ENCODE measurements at regions not wholly inside any gene's neighbourhood (a gene's known extent, or its start where the extent isn't known, plus 50 kb on each side); places are given as distances from the start of the nearest gene placed in this dataset.

DNA sequence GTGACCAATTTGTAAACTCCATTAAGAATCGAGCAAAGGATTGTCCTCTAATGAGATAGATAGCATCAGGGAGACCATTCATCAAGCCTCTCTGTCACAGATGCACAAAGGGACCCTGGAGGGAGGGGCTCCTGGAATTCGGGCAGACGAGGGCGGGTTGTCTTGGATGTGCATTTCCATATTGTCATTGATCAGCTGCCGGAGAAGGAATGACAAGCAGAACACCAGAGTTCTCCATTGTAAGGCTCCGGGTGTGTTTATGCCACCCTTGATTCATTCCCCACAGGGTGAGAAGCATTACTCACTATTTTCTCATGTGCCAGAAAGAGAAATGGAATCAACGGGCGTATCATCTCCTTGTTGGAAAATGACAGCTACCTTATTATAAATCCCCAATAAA is 167.5 kb downstream of the EBLN2 start:
- Histone ChIP-seq H3K4me3 (ENCODE audit: low read depth, low read length, poor library complexity, severe bottlenecking) (no peak overlapping the region), H3K27ac (ENCODE audit: low read depth, low read length, poor library complexity, severe bottlenecking) (no peak overlapping the region), H3F3A (ENCODE audit: insufficient read depth, low read length) (no peaks in the 10 kb centered on the region), H3K4me2 (ENCODE audit: low read length) (no peak overlapping the region), H4K20me1 (ENCODE audit: insufficient read depth, low read length) (no peaks in the 10 kb centered on the region), H3K36me3 (ENCODE audit: insufficient read depth, low read length) (no peaks in the 10 kb centered on the region), H3K79me2 (ENCODE audit: insufficient read depth, low read length) (no peaks in the 10 kb centered on the region), H3K4me1 (ENCODE audit: insufficient read depth, low read length, severe bottlenecking) (no peaks in the 10 kb centered on the region), H3K27me3 (ENCODE audit: insufficient read depth, low read length) (0 out of 2 replicates have a peak, but pooled peaks cover 3% of the 10 kb centered on the region), H3K9ac (ENCODE audit: low read length) (no peak overlapping the region), H3K9me3 (ENCODE audit: low read length) (no peaks in the 10 kb centered on the region), H2AFZ (ENCODE audit: low read length) (no peak overlapping the region), H3K9me2 (ENCODE audit: low read depth, low read length) (no peaks in the 10 kb centered on the region)
- TF ChIP-seq, protein P1, sequence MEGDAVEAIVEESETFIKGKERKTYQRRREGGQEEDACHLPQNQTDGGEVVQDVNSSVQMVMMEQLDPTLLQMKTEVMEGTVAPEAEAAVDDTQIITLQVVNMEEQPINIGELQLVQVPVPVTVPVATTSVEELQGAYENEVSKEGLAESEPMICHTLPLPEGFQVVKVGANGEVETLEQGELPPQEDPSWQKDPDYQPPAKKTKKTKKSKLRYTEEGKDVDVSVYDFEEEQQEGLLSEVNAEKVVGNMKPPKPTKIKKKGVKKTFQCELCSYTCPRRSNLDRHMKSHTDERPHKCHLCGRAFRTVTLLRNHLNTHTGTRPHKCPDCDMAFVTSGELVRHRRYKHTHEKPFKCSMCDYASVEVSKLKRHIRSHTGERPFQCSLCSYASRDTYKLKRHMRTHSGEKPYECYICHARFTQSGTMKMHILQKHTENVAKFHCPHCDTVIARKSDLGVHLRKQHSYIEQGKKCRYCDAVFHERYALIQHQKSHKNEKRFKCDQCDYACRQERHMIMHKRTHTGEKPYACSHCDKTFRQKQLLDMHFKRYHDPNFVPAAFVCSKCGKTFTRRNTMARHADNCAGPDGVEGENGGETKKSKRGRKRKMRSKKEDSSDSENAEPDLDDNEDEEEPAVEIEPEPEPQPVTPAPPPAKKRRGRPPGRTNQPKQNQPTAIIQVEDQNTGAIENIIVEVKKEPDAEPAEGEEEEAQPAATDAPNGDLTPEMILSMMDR (IDR thresholded peaks at IDR 0.05; ENCODE audit: low read length), result no peak
- TF ChIP-seq EZH2 (IDR thresholded peaks at IDR 0.05; ENCODE audit: borderline replicate concordance, low read length), result no peak

DNA sequence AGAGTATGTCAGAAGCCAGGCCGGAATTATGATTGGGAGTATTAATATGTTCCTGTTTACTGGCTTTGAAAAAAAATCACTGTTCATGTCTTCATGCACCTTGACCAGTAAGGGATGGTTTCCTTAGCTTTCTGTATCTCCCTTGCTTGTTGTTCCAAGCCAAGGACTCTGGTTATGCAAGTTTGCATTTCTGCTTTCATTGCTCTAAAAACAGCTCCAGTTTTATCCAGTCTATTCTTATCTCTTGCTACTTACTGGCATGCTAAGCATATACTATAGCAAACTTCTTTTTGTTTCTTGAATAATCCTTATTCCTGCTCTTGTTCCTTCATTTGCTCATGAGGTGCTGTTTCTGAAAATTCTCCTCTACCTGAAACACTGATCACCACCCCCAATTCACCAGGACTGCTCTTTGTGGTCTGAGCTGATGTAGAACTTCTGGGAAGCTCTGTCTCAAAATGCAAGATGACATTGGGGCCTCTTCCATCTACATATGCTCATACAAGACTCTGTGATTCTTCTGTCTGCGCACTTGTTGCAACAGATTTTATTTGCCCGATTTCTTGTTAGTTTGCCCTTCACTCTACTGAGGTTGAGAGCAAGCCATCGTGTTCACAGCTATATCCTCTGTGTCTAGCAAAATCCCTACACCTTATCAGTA is 173.0 kb downstream of the EBLN2 start:
- no peak overlapping the region for H3K27ac ChIP-seq (ENCODE audit: low read depth, low read length, poor library complexity, severe bottlenecking)
- no peaks in the 10 kb centered on the region for H3K9me3 ChIP-seq (ENCODE audit: low read length)
- H3F3A ChIP-seq (ENCODE audit: insufficient read depth, low read length), result no peaks in the 10 kb centered on the region
- H2AFZ ChIP-seq (ENCODE audit: low read length), result no peak overlapping the region
- H3K9ac ChIP-seq (ENCODE audit: low read length), result no peak overlapping the region
- H3K4me2 ChIP-seq (ENCODE audit: low read length), result no peak overlapping the region
- H3K27me3 ChIP-seq (ENCODE audit: insufficient read depth, low read length), result no peaks in the 10 kb centered on the region
- H4K20me1 ChIP-seq (ENCODE audit: insufficient read depth, low read length), result no peaks in the 10 kb centered on the region
- H3K36me3 ChIP-seq (ENCODE audit: insufficient read depth, low read length), result no peaks in the 10 kb centered on the region
- TF ChIP-seq, protein P1 (IDR thresholded peaks at IDR 0.05; ENCODE audit: low read length), result no peak
- TF ChIP-seq EZH2 (IDR thresholded peaks at IDR 0.05; ENCODE audit: borderline replicate concordance, low read length), result no peak
- H3K4me3 ChIP-seq (ENCODE audit: low read depth, low read length, poor library complexity, severe bottlenecking), result no peak overlapping the region
- no peaks in the 10 kb centered on the region for H3K9me2 ChIP-seq (ENCODE audit: low read depth, low read length)
- no peaks in the 10 kb centered on the region for H3K4me1 ChIP-seq (ENCODE audit: insufficient read depth, low read length, severe bottlenecking)
- no peaks in the 10 kb centered on the region for H3K79me2 ChIP-seq (ENCODE audit: insufficient read depth, low read length)

DNA sequence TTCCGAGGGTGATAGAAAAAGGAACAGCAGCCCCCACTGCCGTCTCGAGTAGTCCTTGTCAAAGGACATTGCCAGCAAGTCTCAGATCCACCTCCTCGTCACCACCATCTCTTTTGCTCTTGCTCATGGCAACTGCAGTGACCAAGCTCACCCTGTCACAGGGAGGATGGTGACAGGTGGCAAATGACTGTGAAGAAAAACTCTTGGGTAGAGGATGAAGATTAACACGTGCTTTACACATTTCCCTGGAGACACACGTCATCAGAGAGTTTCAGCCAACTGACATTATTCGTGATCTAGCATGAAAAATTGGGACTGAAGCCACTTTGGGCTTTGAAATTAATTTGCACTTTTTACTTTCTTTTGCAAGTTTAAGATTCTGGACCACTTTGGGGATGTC is 174.3 kb downstream of the EBLN2 start:
- no peak overlapping the region for H2AFZ ChIP-seq (ENCODE audit: low read length)
- H3K9me3 ChIP-seq (ENCODE audit: low read length), result no peaks in the 10 kb centered on the region
- H3F3A ChIP-seq (ENCODE audit: insufficient read depth, low read length), result no peaks in the 10 kb centered on the region
- H3K9me2 ChIP-seq (ENCODE audit: low read depth, low read length), result no peaks in the 10 kb centered on the region
- no peaks in the 10 kb centered on the region for H4K20me1 ChIP-seq (ENCODE audit: insufficient read depth, low read length)
- H3K4me1 ChIP-seq (ENCODE audit: insufficient read depth, low read length, severe bottlenecking), result no peaks in the 10 kb centered on the region
- H3K9ac ChIP-seq (ENCODE audit: low read length), result no peak overlapping the region
- no peaks in the 10 kb centered on the region for H3K36me3 ChIP-seq (ENCODE audit: insufficient read depth, low read length)
- no peak overlapping the region for H3K27ac ChIP-seq (ENCODE audit: low read depth, low read length, poor library complexity, severe bottlenecking)
- H3K27me3 ChIP-seq (ENCODE audit: insufficient read depth, low read length), result no peaks in the 10 kb centered on the region
- H3K4me3 ChIP-seq (ENCODE audit: low read depth, low read length, poor library complexity, severe bottlenecking), result no peak overlapping the region
- H3K79me2 ChIP-seq (ENCODE audit: insufficient read depth, low read length), result no peaks in the 10 kb centered on the region
- TF ChIP-seq, protein P1 (IDR thresholded peaks at IDR 0.05; ENCODE audit: low read length), result no peak
- no peak for TF ChIP-seq EZH2 (IDR thresholded peaks at IDR 0.05; ENCODE audit: borderline replicate concordance, low read length)
- H3K4me2 ChIP-seq (ENCODE audit: low read length), result no peak overlapping the region
